ENCODE measurements at regions not wholly inside any gene's neighbourhood (a gene's known extent, or its start where the extent isn't known, plus 50 kb on each side); places are given as distances from the start of the nearest gene placed in this dataset.
A peak's percentile ranks its signal among the peaks of the same experiment; 100 is the strongest.
"Not testable (repeated sequence)": the region's sequence is repeated elsewhere in the genome, so short reads cannot be mapped to it uniquely, and the experiment has no call there.

DNA sequence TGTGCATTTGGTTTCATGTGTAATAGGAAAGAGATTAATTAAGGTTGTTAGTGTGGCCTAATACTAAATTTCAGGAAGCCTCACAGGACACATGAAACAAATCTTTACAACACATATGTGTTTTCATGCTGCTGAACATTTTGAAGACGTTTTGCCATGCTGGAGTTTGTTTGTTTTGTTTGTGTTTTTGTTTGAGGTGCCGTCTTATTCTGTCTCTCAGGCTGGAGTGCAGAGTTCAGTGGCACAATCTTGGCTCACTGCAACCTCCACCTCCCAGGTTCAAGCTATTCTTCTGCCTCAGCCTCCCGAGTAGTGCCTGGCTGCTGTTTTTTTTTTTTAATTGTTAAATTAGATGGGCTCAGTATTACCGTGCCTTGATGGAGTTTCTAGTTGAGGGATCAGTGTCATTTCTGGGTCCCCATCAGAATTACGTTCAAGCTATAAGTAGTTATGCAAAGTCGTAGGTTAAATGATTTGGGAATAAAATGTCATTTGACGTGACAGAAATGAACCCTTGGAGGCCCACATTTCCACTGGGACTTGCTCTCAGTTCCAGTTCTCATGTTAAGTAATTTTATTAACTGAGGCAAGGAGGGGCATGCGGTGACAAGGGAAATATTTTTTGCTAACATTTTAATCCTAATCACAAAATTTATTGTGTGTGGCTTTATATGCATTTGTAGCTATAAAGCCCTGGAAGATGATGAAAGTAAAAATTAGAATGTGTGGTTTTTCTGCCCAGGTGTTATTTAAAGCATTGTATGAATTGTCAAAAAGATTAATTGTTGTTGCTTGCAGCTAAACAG lies 196.9 kb downstream of the TM9SF2 start:
- DNase-seq (ENCODE audit: low spot score), result no peak

DNA sequence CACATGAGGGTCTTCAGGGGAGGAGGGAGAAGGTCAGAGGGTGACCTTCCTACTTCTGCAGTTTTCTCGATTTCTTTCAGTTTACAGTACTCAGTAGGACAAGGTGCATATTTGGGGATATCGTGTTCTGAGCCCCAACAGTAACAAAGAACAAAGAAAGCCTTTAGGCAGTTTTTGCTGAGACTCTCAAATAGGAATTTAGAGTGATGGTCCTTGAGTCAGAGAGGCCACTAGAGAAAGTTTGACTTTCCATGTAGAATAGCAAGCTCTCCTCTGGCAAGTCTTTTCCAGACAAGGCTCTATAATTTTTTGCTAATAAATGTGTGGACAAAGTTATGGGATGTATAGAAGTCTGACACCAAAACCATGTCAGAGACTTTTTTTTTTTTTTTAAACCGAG lies 194.6 kb downstream of the TM9SF2 start:
- DNase-seq (ENCODE audit: low spot score), result no peak

DNA sequence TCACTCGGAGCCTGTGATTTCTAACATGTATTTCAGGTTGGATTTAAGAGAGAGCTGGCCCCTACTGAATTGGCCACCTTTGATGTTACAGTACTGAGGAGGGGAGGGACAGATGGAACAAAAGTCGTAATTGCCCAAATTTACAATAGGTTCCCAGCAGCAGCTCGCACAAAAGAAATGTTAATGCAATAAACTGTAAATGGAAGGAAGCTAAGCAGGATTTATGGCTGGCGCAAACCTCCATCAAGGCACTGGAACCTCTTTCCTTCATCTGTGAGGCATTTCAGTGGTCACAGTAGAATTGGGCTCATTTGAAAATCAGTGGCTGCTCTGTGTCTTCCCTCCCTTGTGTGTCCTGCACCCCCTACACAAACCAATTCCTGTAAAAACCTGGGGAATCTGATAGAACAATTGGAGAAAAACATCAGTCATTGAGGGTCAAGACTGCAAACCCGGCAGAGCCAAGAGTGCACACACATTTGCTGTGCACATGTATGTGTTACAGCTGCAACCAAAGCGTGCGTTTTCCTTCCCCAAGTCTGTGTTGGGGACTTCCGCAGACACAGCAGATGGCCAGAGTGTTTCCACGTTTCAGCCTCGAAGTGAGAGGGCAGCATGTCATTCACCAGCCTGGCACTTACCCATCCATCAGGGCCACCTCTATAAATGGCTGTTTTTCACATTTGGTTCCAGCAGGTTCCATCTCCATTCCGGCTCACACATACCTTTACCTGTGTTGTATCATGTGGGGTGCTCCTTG lies 192.8 kb downstream of the TM9SF2 start:
- DNase-seq (ENCODE audit: low spot score), result no peak

DNA sequence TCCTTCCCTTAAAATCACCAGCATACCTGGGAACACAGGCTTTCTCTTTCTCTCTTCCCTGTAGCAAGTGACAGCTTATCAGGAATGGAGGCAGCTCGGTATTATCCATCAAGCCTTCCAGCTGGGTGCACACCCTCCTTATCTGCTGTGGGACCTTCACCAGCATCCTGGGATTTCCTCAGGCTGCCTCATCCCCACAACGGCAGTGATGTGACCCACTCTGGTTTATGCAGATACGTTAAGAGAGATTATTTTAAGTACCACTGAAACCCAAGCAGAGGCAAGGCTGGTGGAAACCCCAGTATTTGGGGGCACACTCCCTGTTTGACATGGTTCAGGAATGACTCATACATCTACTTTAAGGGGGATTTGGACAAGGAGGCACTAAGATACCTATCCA lies 192.1 kb downstream of the TM9SF2 start:
- no peak for DNase-seq (ENCODE audit: low spot score)

DNA sequence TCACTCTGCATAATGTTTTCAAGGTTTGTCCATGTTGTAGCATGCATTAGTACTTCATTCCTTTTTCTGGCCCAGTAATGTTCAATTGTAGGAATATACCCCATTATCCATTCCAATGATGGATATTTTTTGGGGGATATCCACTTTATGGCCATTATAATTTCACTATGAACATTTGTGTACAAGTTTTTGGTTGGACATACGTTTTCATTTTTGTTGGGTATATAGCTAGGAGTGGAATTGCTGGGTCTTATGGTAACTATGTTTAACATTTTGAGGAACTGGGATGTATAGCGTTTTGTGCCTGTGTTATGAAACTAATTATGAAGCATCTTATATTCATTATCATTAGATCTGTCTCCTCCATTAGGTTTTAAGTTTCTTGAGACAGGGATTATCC lies 191.6 kb downstream of the TM9SF2 start:
- DNase-seq (ENCODE audit: low spot score), result no peak

DNA sequence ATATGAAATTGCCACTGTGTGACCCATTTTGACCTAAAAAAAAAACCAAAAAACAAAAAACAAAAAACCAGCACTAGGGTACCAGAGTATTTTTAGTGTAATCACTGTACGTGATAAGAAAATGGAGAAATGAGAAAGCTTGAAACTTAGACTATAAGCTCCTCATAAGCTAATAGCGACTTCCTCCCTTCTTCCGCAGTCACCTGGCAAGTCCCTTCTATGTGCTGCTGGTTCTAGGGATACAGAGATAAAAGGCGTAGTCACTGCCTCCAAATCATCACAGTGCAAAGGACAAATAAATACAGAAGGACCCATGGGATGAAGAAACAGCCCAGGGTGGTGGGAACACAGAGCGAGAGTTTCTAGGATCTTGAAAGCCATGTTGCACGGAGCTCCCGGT lies 190.3 kb downstream of the TM9SF2 start:
- no peak for DNase-seq (ENCODE audit: low spot score)

DNA sequence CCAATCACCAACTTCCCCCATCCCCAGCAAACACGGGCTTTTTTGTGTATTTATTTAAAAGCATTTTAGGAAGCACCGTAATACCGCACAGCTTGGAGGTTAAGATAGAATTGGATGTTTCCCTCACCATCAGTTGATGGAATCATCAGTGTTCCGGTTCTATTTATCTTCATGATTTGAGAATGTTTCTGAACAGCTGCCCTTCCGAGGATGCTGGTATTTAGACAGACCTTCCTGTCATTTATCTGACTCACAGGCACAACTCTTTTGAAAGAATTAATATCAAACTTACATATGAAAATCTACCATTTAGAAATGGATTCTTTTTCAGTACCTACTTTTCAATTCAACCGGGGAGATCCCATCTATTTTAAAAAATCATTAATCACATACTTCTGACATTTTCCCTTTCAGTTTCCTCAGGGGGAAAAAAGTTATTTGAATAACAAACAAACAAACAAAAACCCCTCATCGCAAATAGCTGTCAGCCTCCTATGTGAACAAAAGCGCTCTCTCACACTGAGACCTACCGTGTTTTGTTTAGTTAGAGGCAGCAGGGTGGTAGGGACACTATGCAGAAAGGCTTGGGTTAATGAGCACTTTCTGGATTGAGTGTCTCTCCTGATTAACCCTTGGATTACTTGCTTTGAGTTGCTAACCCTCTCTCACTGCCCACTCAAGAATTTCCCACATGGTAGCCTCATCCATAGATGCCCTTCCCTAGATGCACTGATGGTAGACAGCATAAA lies 189.3 kb downstream of the TM9SF2 start:
- no peak for DNase-seq (ENCODE audit: low spot score)

DNA sequence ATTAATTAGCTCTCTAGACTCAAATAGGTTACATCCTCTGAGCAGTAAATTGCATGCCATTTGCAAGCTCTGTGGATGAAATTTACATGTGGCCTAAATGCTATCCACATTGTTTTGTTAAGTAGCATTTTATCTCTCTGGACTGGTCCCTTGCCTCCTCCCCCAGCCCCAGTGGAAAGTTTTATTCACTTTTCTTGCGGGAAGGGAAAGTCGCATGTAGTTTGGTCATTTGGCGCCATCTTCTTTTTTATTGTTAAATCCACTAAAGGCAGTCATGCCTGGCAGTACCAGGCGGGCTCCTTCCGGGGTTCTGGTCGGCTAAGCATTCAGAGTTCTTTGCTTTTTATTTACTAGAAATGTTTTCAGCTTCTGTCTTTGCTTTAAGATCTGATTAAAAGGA lies 188.7 kb downstream of the TM9SF2 start:
- no peak for DNase-seq (ENCODE audit: low spot score)

DNA sequence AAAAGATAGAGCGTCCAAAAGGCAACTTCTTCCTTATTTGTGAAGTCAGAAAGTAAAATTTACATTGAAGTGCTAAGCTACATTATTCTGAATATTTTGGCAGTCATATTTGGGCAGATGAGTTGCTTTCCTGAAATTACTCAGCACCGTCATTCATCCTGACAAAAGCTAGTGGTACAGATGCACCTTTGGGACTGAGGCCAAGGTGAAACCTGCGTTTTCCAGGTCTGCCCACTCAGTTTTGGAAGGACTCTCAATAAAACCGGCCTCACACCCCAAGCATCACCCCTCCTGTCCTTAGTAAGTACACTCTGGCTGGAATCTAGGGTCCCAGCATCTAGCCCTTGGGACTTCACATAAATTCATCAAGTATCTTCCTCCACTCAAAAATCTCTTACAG lies 187.5 kb downstream of the TM9SF2 start:
- no peak for DNase-seq (ENCODE audit: low spot score)

DNA sequence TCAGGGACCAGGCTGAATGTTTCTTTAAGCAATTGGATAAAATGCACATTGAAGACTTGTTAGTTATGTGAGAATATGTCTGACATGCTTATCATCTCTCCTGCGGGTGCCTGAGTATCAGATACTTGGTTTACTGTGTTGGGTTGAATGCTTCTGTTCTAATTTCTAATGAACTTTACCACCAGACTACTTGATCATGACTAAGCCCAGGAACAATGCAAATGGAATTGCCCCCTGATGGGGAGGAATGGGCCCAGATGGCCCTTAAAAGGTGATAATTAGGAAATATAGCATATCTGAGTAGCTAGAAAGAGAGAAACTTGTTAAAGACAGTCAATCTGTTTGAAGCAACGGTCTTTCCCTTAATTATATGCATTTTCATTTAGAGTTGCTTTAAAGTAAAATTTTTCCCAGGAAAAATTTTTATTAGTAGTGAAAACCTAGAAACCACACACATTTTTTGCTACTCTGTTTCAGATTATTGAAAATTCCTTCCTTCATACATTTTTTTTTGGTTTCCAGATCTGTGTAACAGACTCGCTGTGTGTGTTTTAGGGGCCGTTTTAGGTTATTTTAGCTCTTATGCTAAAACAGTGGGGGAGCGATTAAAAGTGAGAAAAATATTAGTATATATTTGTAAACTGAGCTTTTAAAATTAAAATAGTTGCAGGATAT lies 186.6 kb downstream of the TM9SF2 start:
- DNase-seq (ENCODE audit: low spot score), result no peak

DNA sequence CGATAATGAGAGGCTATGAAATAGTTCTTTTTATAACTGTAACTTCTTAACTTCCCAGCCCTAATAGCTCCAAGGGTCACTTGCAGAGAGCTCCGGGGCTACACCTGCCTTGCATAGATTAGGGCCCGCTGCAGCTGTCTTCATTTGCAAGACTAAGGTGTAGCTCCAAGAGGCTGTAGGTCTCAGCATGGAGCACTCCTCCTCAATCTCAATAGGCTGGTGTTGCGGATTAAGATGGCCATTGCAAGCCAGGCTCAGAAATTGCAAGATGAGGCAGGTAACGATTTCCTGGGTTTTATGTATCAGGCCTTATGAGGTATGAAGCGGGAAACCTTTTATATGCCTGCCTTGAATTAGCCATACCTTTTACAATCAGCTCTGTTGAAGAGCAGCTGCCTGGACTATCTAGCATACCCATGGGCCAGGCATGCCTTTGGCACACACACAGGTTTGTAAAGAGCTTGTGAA lies 185.7 kb downstream of the TM9SF2 start:
- no peak for DNase-seq (ENCODE audit: low spot score)

DNA sequence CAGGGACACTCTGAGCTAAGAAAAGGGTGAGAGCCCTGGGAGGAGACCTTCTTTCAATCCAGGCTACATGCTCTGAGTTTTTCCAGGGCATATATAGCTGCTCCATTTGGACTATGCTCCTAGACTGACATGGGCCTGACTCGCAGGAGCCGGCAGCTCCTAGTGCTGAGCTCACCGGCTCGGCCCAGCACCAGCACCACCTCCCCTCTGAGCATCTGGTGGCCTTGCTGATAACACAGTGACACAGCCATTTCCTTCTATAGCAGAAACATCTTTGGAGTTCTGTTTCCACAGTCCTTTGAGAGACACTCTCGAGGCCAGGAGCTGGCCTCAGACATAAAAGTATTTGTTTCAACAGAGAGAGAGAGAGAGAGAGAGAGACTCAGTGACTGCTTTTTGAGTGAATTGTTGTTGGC lies 184.9 kb downstream of the TM9SF2 start:
- DNase-seq (ENCODE audit: low spot score), result peak; percentile 8

DNA sequence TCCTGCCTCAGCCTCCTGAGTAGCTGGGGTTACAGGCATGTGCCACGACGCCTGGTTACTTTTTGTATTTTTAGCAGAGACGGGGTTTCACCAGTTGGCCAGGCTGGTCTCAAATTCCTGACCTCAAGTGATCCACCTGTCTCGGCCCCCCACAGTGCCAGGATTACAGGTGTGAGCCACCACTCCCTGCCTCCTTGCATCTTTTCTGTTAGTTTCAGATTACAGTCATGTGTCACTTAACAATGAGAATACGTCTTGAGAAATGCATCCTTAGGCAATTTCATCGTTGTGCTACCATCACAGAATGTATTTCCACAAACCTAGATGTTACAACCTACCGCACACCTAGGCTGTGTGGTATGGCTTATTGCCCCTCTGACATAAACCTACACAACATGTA lies 180.4 kb downstream of the TM9SF2 start:
- no peak for DNase-seq (ENCODE audit: low spot score)

DNA sequence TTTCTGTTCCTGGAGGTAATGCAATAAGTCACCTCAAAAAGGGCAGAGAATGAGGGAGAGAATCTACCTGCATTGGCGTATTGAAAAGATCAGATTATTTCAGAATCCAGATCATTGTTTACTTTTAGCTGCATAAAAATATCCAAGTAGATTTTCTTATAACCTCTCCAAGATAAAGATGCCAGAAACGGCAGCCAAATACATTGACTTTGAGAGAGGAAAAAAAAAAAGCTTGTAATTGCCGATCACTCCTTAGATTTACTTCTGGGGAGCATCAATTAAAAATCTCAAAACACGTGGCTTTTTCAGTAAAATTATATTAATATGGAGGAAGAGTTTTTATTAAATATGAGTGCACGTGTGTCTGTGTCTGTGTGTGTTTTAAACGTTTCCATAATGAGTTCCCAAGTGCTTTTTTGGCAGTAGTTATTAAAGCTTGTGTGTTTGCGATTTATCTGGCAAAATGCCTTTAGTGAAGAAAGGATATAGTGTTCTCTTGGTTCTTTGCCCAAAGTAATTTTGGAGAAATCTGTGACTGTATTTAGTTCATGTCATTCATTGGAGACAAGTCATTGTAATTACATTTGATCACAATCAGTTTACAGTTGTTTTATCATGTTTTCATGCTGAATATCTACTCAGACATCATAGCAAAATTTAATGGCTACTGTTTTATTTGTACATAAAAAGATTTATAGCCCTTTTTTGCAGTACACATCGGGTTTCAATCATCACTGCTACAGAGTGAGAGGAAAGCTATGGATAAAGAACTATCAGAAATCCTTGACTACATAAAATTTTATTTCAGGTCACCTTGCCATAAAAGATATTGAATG lies 176.1 kb downstream of the TM9SF2 start:
- no peak for DNase-seq (ENCODE audit: low spot score)

DNA sequence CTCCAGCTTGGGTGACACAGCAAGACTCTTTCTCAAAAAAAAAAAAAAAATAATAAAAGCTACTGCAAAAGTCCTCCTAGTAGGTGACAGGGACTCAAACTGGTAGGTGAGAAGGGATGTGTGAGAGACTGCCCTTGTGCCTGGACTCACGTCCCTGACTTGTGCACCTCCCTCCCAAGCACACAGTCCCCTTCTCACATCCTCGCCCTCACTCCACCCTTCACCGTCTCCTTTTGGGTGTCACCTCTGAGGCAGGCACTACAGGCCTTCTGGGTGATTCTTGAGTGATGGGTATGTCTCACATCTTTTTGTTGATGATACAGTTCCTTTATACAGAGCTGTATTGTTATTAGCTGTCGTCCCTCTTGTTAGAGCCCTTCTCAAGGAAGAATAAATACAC lies 170.5 kb downstream of the TM9SF2 start:
- no peak for DNase-seq (ENCODE audit: low spot score)

DNA sequence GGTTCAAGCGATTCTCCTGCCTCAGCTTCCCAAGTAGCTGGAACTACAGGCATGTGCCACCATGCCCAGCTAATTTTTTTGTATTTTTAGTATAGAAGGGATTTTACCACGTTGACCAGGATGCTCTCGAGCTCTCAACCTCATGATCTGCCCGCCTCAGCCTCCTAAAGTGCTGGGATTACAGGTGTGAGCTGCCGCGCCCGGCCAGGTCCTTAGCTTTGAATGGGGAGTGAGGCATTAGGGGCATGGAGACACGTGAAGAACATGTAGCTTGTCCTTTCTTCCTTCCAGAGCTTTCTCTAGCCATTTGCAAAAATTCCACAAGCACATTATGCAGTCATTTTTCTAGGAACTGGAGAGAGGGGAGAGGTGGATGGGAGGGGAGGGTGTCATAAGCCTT lies 167.8 kb downstream of the TM9SF2 start:
- DNase-seq (ENCODE audit: low spot score), result not testable (repeated sequence)

DNA sequence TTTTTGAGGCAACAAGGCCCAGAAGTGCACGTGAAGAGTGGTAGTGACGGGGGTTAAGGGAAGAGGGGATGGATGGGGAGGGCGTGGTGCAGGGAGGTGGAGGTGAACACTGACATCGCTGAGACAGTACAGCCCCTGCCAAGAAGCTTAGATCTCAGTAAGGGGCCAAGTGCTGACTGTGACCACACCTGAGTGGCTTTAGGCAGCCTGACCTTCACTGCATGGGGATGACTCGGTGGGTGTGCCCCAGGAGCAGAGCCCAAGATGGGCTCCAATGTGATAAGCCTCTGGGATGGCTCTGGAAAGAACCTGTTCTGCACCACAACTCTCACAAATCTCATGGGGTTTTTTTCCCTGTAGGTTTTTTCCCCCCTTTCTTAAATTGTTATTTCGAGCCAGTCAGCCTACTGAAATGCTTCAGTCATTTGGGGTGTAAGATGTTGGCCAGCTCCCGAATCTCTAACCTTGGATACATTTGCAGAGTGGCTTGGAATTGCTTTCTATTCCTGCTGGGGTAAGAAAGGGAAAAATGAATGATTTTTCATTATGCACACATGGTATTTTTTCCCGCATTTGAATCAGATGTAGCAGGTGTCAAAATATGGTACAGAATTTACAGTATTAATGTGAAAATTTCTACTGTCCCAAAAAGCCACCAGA lies 165.0 kb downstream of the TM9SF2 start:
- DNase-seq (ENCODE audit: low spot score), result no peak

DNA sequence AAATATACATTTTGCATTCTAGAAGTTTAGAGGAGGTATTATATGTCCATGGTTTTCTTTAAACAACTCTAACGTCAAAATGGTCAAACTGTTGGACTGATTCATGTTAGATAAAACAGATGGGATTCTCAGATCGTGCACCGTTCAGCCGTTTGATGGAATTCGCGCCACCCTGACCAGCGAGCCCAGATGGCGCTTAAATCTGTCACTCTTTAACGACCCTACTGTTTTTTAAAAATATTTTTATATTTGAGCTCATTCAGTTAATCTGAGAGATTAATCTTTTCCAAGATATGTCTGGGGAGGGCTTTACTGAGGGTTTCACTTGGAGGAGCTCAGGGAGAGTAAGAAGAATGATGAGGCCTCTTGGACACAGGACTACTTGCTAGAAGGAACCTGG lies 164.4 kb downstream of the TM9SF2 start:
- DNase-seq (ENCODE audit: low spot score), result no peak

DNA sequence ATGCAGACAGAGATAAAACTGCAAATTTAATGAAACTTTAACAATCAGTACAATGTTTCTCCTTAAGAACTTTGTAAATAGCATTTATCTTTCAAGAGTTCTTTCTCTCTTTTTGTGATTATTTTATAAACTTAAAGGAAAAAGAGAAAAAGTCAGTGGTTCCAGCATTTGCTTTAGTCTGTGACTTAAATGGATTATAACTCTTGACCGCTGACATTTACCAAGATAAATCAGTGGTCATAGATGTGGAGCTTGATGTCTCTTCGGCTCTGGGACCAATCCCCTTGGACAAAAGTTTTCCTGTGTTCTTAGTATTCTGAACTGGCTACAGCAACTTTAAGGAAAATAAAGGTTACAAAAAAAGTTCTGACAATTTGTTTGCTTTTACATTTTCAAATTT lies 162.6 kb downstream of the TM9SF2 start:
- no peak for DNase-seq (ENCODE audit: low spot score)

DNA sequence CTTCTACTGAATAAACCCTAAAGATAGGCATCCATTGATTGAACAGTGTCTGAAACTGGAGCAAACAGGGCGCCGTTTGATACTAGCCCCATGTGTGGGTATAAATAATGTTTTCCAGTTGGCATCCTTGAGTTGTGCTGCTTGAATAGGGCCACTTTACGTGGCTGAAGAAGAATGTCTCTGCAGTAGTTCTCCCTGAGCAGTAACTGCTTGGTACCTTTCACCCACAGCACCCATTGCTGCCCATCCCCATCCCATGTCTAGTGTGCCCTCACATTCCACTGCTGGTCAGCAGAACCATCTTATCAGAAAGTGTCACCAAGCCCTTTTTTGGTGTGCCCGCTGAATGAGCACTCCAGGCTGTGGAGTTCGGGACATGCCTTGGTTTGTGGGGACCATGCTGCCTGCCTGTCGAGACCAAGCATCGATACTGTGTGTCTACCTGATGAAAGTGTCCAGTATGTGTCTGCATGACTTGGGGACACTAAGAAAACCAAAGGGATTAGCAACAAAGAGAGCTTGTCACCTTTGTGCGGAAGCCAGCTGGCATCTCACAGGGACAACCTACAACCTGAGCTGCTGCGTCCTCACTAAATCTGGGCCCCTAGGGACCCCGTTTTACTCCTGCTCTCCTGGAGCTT lies 162.0 kb downstream of the TM9SF2 start:
- no peak for DNase-seq (ENCODE audit: low spot score)
